ENCODE measurements at regions not wholly inside any gene's neighbourhood (a gene's known extent, or its start where the extent isn't known, plus 50 kb on each side); places are given as distances from the start of the nearest gene placed in this dataset.
"Not testable (repeated sequence)": the region's sequence is repeated elsewhere in the genome, so short reads cannot be mapped to it uniquely, and the experiment has no call there.

GRCh38 chr2:155975734-155976133 is 356.8 kb downstream of the NR4A2 start:
- H3K79me2 ChIP-seq (ENCODE audit: insufficient read depth, low read length): no peaks in the 10 kb centered on the region
- no peak overlapping the region for H3K9ac ChIP-seq (ENCODE audit: low read depth, low read length, poor library complexity, severe bottlenecking)
- H3K9me2 ChIP-seq (replicated peaks; ENCODE audit: low read depth, low read length): 0 out of 2 replicates have a peak, but pooled peaks cover 4% of the 10 kb centered on the region
- no peak overlapping the region for H3K4me3 ChIP-seq (ENCODE audit: low read length, poor library complexity, severe bottlenecking)
- TF ChIP-seq EZH2phosphoT487 (IDR thresholded peaks at IDR 0.05; ENCODE audit: borderline replicate concordance): no peak
- TF ChIP-seq CTCF (conservative IDR thresholded peaks at IDR 0.05; ENCODE audit: low read length): no peak
- H3F3A ChIP-seq (ENCODE audit: low read depth): no peaks in the 10 kb centered on the region
- no peaks in the 10 kb centered on the region for H3K4me1 ChIP-seq (ENCODE audit: insufficient read depth, low read length, poor library complexity, severe bottlenecking)
- no peaks in the 10 kb centered on the region for H3K27me3 ChIP-seq (ENCODE audit: insufficient read depth, low read length, poor library complexity, severe bottlenecking)
- no peaks in the 10 kb centered on the region for H3K36me3 ChIP-seq (ENCODE audit: insufficient read depth, low read length)
- H3K4me2 ChIP-seq (ENCODE audit: low read depth, low read length, poor library complexity, severe bottlenecking): no peak overlapping the region
- no peaks in the 10 kb centered on the region for H3K9me3 ChIP-seq (ENCODE audit: insufficient read depth, low read depth, low read length)
- no peaks in the 10 kb centered on the region for H4K20me1 ChIP-seq (ENCODE audit: insufficient read depth, low read length, poor library complexity, severe bottlenecking)
- H2AFZ ChIP-seq (ENCODE audit: low read length): no peak overlapping the region

- H4K20me1 ChIP-seq (ENCODE audit: insufficient read depth, low read length, poor library complexity, severe bottlenecking): no peaks in the 10 kb centered on the region
- H3F3A ChIP-seq (ENCODE audit: low read depth): no peaks in the 10 kb centered on the region
- no peak overlapping the region for H3K4me3 ChIP-seq (ENCODE audit: low read length, poor library complexity, severe bottlenecking)
- H3K9me3 ChIP-seq (ENCODE audit: insufficient read depth, low read depth, low read length): no peaks in the 10 kb centered on the region
- no peaks in the 10 kb centered on the region for H3K79me2 ChIP-seq (ENCODE audit: insufficient read depth, low read length)
- H3K4me1 ChIP-seq (ENCODE audit: insufficient read depth, low read length, poor library complexity, severe bottlenecking): no peaks in the 10 kb centered on the region
- no peak overlapping the region for H2AFZ ChIP-seq (ENCODE audit: low read length)
- no peaks in the 10 kb centered on the region for H3K36me3 ChIP-seq (ENCODE audit: insufficient read depth, low read length)
- H3K27me3 ChIP-seq (ENCODE audit: insufficient read depth, low read length, poor library complexity, severe bottlenecking): no peaks in the 10 kb centered on the region
- TF ChIP-seq CTCF (conservative IDR thresholded peaks at IDR 0.05; ENCODE audit: low read length): no peak
- TF ChIP-seq EZH2phosphoT487 (IDR thresholded peaks at IDR 0.05; ENCODE audit: borderline replicate concordance): no peak
- H3K9me2 ChIP-seq (replicated peaks; ENCODE audit: low read depth, low read length): 0 out of 2 replicates have a peak, but pooled peaks cover 4% of the 10 kb centered on the region
- H3K9ac ChIP-seq (ENCODE audit: low read depth, low read length, poor library complexity, severe bottlenecking): no peak overlapping the region
- no peak overlapping the region for H3K4me2 ChIP-seq (ENCODE audit: low read depth, low read length, poor library complexity, severe bottlenecking)
Observed at GRCh38 chr2:155972916-155973315, 359.6 kb downstream of the NR4A2 start.

- H3K4me1 ChIP-seq (ENCODE audit: insufficient read depth, low read length, poor library complexity, severe bottlenecking); H2AFZ ChIP-seq (ENCODE audit: low read length); H3K9me2 ChIP-seq (replicated peaks; ENCODE audit: low read depth, low read length); H3K9ac ChIP-seq (ENCODE audit: low read depth, low read length, poor library complexity, severe bottlenecking); H3F3A ChIP-seq (ENCODE audit: low read depth); H3K79me2 ChIP-seq (ENCODE audit: insufficient read depth, low read length); H3K4me3 ChIP-seq (ENCODE audit: low read length, poor library complexity, severe bottlenecking); H3K36me3 ChIP-seq (ENCODE audit: insufficient read depth, low read length); H3K27me3 ChIP-seq (ENCODE audit: insufficient read depth, low read length, poor library complexity, severe bottlenecking); H3K9me3 ChIP-seq (ENCODE audit: insufficient read depth, low read depth, low read length); H3K4me2 ChIP-seq (ENCODE audit: low read depth, low read length, poor library complexity, severe bottlenecking); H4K20me1 ChIP-seq (ENCODE audit: insufficient read depth, low read length, poor library complexity, severe bottlenecking): not testable (repeated sequence)
Observed at GRCh38 chr2:155966064-155966471, 366.5 kb downstream of the NR4A2 start.

- Histone ChIP-seq H3F3A (ENCODE audit: low read depth) (no peaks in the 10 kb centered on the region), H3K27me3 (ENCODE audit: insufficient read depth, low read length, poor library complexity, severe bottlenecking) (no peaks in the 10 kb centered on the region), H4K20me1 (ENCODE audit: insufficient read depth, low read length, poor library complexity, severe bottlenecking) (no peaks in the 10 kb centered on the region), H3K9me2 (replicated peaks; ENCODE audit: low read depth, low read length) (no peaks in the 10 kb centered on the region), H2AFZ (ENCODE audit: low read length) (no peak overlapping the region), H3K4me1 (ENCODE audit: insufficient read depth, low read length, poor library complexity, severe bottlenecking) (no peaks in the 10 kb centered on the region), H3K4me2 (ENCODE audit: low read depth, low read length, poor library complexity, severe bottlenecking) (no peak overlapping the region), H3K9ac (ENCODE audit: low read depth, low read length, poor library complexity, severe bottlenecking) (no peak overlapping the region), H3K79me2 (ENCODE audit: insufficient read depth, low read length) (no peaks in the 10 kb centered on the region), H3K9me3 (ENCODE audit: insufficient read depth, low read depth, low read length) (no peaks in the 10 kb centered on the region), H3K4me3 (ENCODE audit: low read length, poor library complexity, severe bottlenecking) (no peak overlapping the region), H3K36me3 (ENCODE audit: insufficient read depth, low read length) (no peaks in the 10 kb centered on the region)
- TF ChIP-seq CTCF (conservative IDR thresholded peaks at IDR 0.05; ENCODE audit: low read length) (no peak), EZH2phosphoT487 (IDR thresholded peaks at IDR 0.05; ENCODE audit: borderline replicate concordance) (no peak)
Observed at GRCh38 chr2:155965415-155966063, 367.0 kb downstream of the NR4A2 start.
